ENCODE measurements at regions not wholly inside any gene's neighbourhood (a gene's known extent, or its start where the extent isn't known, plus 50 kb on each side); places are given as distances from the start of the nearest gene placed in this dataset.

- no peak for DNase-seq (ENCODE audit: low spot score)
- Histone ChIP-seq H3K27me3 (replicated peaks; ENCODE audit: insufficient read depth) (no peaks in the 10 kb centered on the region), H3K4me1 (replicated peaks) (no peaks in the 10 kb centered on the region), H3K36me3 (no peaks in the 10 kb centered on the region), H3K4me3 (no peak overlapping the region), H3K9me3 (no peaks in the 10 kb centered on the region), H3K27ac (no peak overlapping the region)
- TF ChIP-seq POLR2A (IDR thresholded peaks at IDR 0.05): no peak
- WGBS: 30% methylated on average over 1 of the region's 1 CpG
- intact Hi-C loops (cut with DNase I): no loop called here
These were observed 396.9 kb upstream of the ADGRB3 start for GRCh38 chr6:68238097-68238601.

- no peak overlapping the region for H3K27ac ChIP-seq
- intact Hi-C loops (cut with DNase I): no loop called here
- no peaks in the 10 kb centered on the region for H3K9me3 ChIP-seq
- DNase-seq (ENCODE audit: low spot score): no peak
- no peaks in the 10 kb centered on the region for H3K4me1 ChIP-seq (replicated peaks)
- no peaks in the 10 kb centered on the region for H3K36me3 ChIP-seq
- 79% methylated on average over 6 of the region's 6 CpGs for WGBS
- H3K4me3 ChIP-seq: no peak overlapping the region
- TF ChIP-seq CTCF (IDR thresholded peaks at IDR 0.05) (no peak), POLR2AphosphoS5 (IDR thresholded peaks at IDR 0.05) (no peak)
- H3K27me3 ChIP-seq (replicated peaks; ENCODE audit: insufficient read depth): no peaks in the 10 kb centered on the region
These were observed 397.9 kb upstream of the ADGRB3 start for GRCh38 chr6:68237205-68237604.

- Histone ChIP-seq H3K4me3 (no peak overlapping the region), H3K27me3 (replicated peaks; ENCODE audit: insufficient read depth) (no peaks in the 10 kb centered on the region), H3K4me1 (replicated peaks) (no peaks in the 10 kb centered on the region), H3K36me3 (no peaks in the 10 kb centered on the region), H3K9me3 (no peaks in the 10 kb centered on the region), H3K27ac (no peak overlapping the region)
- intact Hi-C loops (cut with DNase I): no loop called here
- no peak for DNase-seq (ENCODE audit: low spot score)
- 8% methylated on average over 1 of the region's 1 CpG for WGBS
- TF ChIP-seq CTCF (IDR thresholded peaks at IDR 0.05): no peak
- TF ChIP-seq POLR2AphosphoS5 (IDR thresholded peaks at IDR 0.05): no peak
- no peak for TF ChIP-seq POLR2A (IDR thresholded peaks at IDR 0.05)
These were observed 399.7 kb upstream of the ADGRB3 start for GRCh38 chr6:68235326-68235784.

GRCh38 chr6:68233623-68234022 is 401.5 kb upstream of the ADGRB3 start:
- DNase-seq (ENCODE audit: low spot score): no peak
- 73% methylated on average over 2 of the region's 2 CpGs for WGBS
- Histone ChIP-seq H3K4me1 (replicated peaks) (no peaks in the 10 kb centered on the region), H3K36me3 (no peaks in the 10 kb centered on the region), H3K27ac (no peak overlapping the region), H3K27me3 (replicated peaks; ENCODE audit: insufficient read depth) (no peaks in the 10 kb centered on the region), H3K4me3 (no peak overlapping the region), H3K9me3 (no peaks in the 10 kb centered on the region)
- no peak for TF ChIP-seq POLR2A (IDR thresholded peaks at IDR 0.05)
- TF ChIP-seq POLR2AphosphoS5 (IDR thresholded peaks at IDR 0.05): no peak
- TF ChIP-seq CTCF (IDR thresholded peaks at IDR 0.05): no peak
- intact Hi-C loops (cut with DNase I): no loop called here

GRCh38 chr6:68229566-68229965 is 405.5 kb upstream of the ADGRB3 start:
- no peak overlapping the region for H3K4me3 ChIP-seq
- intact Hi-C loops (cut with DNase I): no loop called here
- WGBS: 63% methylated on average over 1 of the region's 1 CpG
- no peak overlapping the region for H3K27ac ChIP-seq
- no peaks in the 10 kb centered on the region for H3K4me1 ChIP-seq (replicated peaks)
- no peaks in the 10 kb centered on the region for H3K36me3 ChIP-seq
- H3K9me3 ChIP-seq: no peaks in the 10 kb centered on the region
- no peaks in the 10 kb centered on the region for H3K27me3 ChIP-seq (replicated peaks; ENCODE audit: insufficient read depth)
- no peak for TF ChIP-seq CTCF (IDR thresholded peaks at IDR 0.05)
- DNase-seq (ENCODE audit: low spot score): no peak

All from prostate gland (tissue), 2 donors.